Activated CD8-positive, alpha-beta memory T cell treated with anti-CD3 and anti-CD28 coated beads for 36 hours (primary cell): ENCODE measurements at regions not wholly inside any gene's neighbourhood (a gene's known extent, or its start where the extent isn't known, plus 50 kb on each side); places are given as distances from the start of the nearest gene placed in this dataset.

Source experiments
- CTCF ChIA-PET: fragments of 350-600 bp; sonication (Branson Sonifier 250); formaldehyde crosslinking; loops from one replicate; lab custom pipeline; 2021; ENCODE audit warnings: antibody characterized with exemption; lab: Charles Lee
- POLR2A ChIA-PET: fragments of 350-600 bp; sonication (Branson Sonifier 250); formaldehyde crosslinking; loops from one replicate; lab custom pipeline; 2021; ENCODE audit warnings: antibody characterized with exemption; lab: Charles Lee

- ChIA-PET CTCF (no interaction called here), POLR2A (no interaction called here)
These were observed 343.0 kb downstream of the PLOD2 start for GRCh38 chr3:145817870-145818483.

- CTCF ChIA-PET: no interaction called here
These were observed 340.8 kb downstream of the PLOD2 start for GRCh38 chr3:145820170-145820569.

GRCh38 chr3:145842294-145842902 lies 318.6 kb downstream of the PLOD2 start:
- POLR2A ChIA-PET: no interaction called here
- CTCF ChIA-PET: no interaction called here

More at GRCh38 chr3:145820170-145820569, 340.8 kb downstream of the PLOD2 start:
- POLR2A ChIA-PET: no interaction called here

- POLR2A ChIA-PET: no interaction called here
- CTCF ChIA-PET: no interaction called here
These were observed 317.4 kb downstream of the PLOD2 start for GRCh38 chr3:145843561-145843960.

- ChIA-PET POLR2A (no interaction called here), CTCF (no interaction called here)
These were observed 311.9 kb downstream of the PLOD2 start for GRCh38 chr3:145849115-145849514.

- CTCF ChIA-PET: no interaction called here
- POLR2A ChIA-PET: no interaction called here
These were observed 306.5 kb downstream of the PLOD2 start for GRCh38 chr3:145854499-145854898.

- CTCF ChIA-PET: no interaction called here
- POLR2A ChIA-PET: no interaction called here
These were observed 303.0 kb downstream of the PLOD2 start for GRCh38 chr3:145857956-145858355.

GRCh38 chr3:145864336-145864735 lies 296.6 kb downstream of the PLOD2 start:
- ChIA-PET CTCF (no interaction called here), POLR2A (no interaction called here)

GRCh38 chr3:145865399-145866018 lies 295.5 kb downstream of the PLOD2 start:
- CTCF ChIA-PET: no interaction called here
- POLR2A ChIA-PET: no interaction called here

- ChIA-PET POLR2A (no interaction called here), CTCF (no interaction called here)
These were observed 291.0 kb downstream of the PLOD2 start for GRCh38 chr3:145869958-145870357.

GRCh38 chr3:145882436-145882835 lies 278.5 kb downstream of the PLOD2 start:
- POLR2A ChIA-PET: no interaction called here
- CTCF ChIA-PET: no interaction called here

- ChIA-PET CTCF (interaction anchor here (0.5 kb wide), 1 partner anchor 1751 kb away, joined by 4 read pairs; no protein-coding TSS in a partner anchor), POLR2A (no interaction called here)
These were observed 271.3 kb downstream of the PLOD2 start for GRCh38 chr3:145889730-145890129.

- ChIA-PET CTCF (no interaction called here), POLR2A (no interaction called here)
These were observed 268.1 kb downstream of the PLOD2 start for GRCh38 chr3:145892869-145893268.

- ChIA-PET POLR2A (no interaction called here), CTCF (no interaction called here)
These were observed 267.7 kb downstream of the PLOD2 start for GRCh38 chr3:145893331-145893730.

- ChIA-PET CTCF (no interaction called here), POLR2A (no interaction called here)
These were observed 262.5 kb downstream of the PLOD2 start for GRCh38 chr3:145898487-145898886.

- ChIA-PET CTCF (interaction anchor here (0.5 kb wide), 1 partner anchor 15 kb away, joined by 3 read pairs; no protein-coding TSS in a partner anchor), POLR2A (no interaction called here)
These were observed 261.7 kb downstream of the PLOD2 start for GRCh38 chr3:145899241-145899640.

GRCh38 chr3:145900056-145900829 lies 260.7 kb downstream of the PLOD2 start:
- POLR2A ChIA-PET: no interaction called here
- CTCF ChIA-PET: no interaction called here

- ChIA-PET POLR2A (no interaction called here), CTCF (no interaction called here)
These were observed 258.8 kb downstream of the PLOD2 start for GRCh38 chr3:145902166-145902565.

GRCh38 chr3:145903472-145904013 lies 257.4 kb downstream of the PLOD2 start:
- POLR2A ChIA-PET: no interaction called here
- CTCF ChIA-PET: no interaction called here

GRCh38 chr3:145904138-145904537 lies 256.8 kb downstream of the PLOD2 start:
- CTCF ChIA-PET: no interaction called here

More at GRCh38 chr3:145904138-145904537, 256.8 kb downstream of the PLOD2 start:
- POLR2A ChIA-PET: no interaction called here
